Loucy (cell line): ENCODE measurements at regions not wholly inside any gene's neighbourhood (a gene's known extent, or its start where the extent isn't known, plus 50 kb on each side); places are given as distances from the start of the nearest gene placed in this dataset.

Source experiments
- H2AFZ ChIP-seq: fragments of 200-600 bp; sonication (generic); 2 replicates; pipeline ENCODE4 v1.6.0; 2016; ENCODE audit warnings: antibody characterized with exemption, mild to moderate bottlenecking, low read length, moderate library complexity
- H3F3A ChIP-seq: fragments of 200-600 bp; 2 replicates; pipeline ENCODE4 v1.6.0; 2016; ENCODE audit warnings: antibody characterized with exemption, low read depth, mild to moderate bottlenecking
- H3K27me3 ChIP-seq: fragments of 200-600 bp; sonication (generic); 2 replicates; pipeline ENCODE4 v1.6.1; 2014; ENCODE audit warnings: low read length, mild to moderate bottlenecking; ENCODE audit not compliant: insufficient read depth, poor library complexity, severe bottlenecking
- H3K36me3 ChIP-seq: fragments of 200-600 bp; sonication (generic); 2 replicates; pipeline ENCODE4 v1.6.1; 2016; ENCODE audit warnings: low read length; ENCODE audit not compliant: insufficient read depth
- H3K4me1 ChIP-seq: fragments of 200-600 bp; sonication (generic); 2 replicates; pipeline ENCODE4 v1.5.1; 2014; ENCODE audit warnings: low read length, mild to moderate bottlenecking; ENCODE audit not compliant: insufficient read depth, poor library complexity, severe bottlenecking
- H3K4me2 ChIP-seq: fragments of 200-600 bp; sonication (generic); 2 replicates; pipeline ENCODE4 v1.6.0; 2014; ENCODE audit warnings: antibody characterized with exemption, low read length, low read depth, mild to moderate bottlenecking; ENCODE audit not compliant: poor library complexity, severe bottlenecking
- H3K4me3 ChIP-seq: fragments of 200-600 bp; sonication (generic); 2 replicates; pipeline ENCODE4 v1.5.1; 2014; ENCODE audit warnings: low read length, mild to moderate bottlenecking, mixed read lengths; ENCODE audit not compliant: poor library complexity, severe bottlenecking
- H3K79me2 ChIP-seq: fragments of 200-600 bp; sonication (generic); 2 replicates; pipeline ENCODE4 v1.6.1; 2014; ENCODE audit warnings: low read length; ENCODE audit not compliant: insufficient read depth
- H3K9ac ChIP-seq: fragments of 200-600 bp; sonication (generic); 2 replicates; pipeline ENCODE4 v1.6.0; 2014; ENCODE audit warnings: mild to moderate bottlenecking, low read depth, low read length, moderate library complexity; ENCODE audit not compliant: poor library complexity, severe bottlenecking
- H3K9me2 ChIP-seq: fragments of 200-600 bp; sonication (generic); replicated peaks from 2 replicates; pipeline ENCODE4 v1.6.1; 2016; ENCODE audit warnings: low read depth, low read length, mixed read lengths
- H3K9me3 ChIP-seq: fragments of 200-600 bp; sonication (generic); 2 replicates; pipeline ENCODE4 v1.6.1; 2014; ENCODE audit warnings: mild to moderate bottlenecking, antibody characterized with exemption, low read length, low read depth; ENCODE audit not compliant: insufficient read depth
- H4K20me1 ChIP-seq: fragments of 200-600 bp; sonication (generic); 2 replicates; pipeline ENCODE4 v1.6.0; 2014; ENCODE audit warnings: antibody characterized with exemption, low read length, mild to moderate bottlenecking; ENCODE audit not compliant: insufficient read depth, poor library complexity, severe bottlenecking
- CTCF ChIP-seq: fragments of 200-600 bp; sonication (generic); conservative IDR thresholded peaks from 2 replicates; pipeline ENCODE4 v1.5.1; 2014; ENCODE audit warnings: mild to moderate bottlenecking, antibody characterized with exemption, low read length
- EZH2phosphoT487 ChIP-seq: fragments of 200-600 bp; IDR thresholded peaks from 2 replicates; pipeline ENCODE4 v1.6.1; 2018; ENCODE audit warnings: antibody characterized with exemption, mild to moderate bottlenecking, moderate library complexity, borderline replicate concordance

- Histone ChIP-seq H3K27me3 (no peaks in the 10 kb centered on the region), H3K4me3 (no peak overlapping the region), H2AFZ (0 out of 2 replicates have a peak overlapping the region, but pooled peaks have one; percentile 19), H3K9me3 (no peaks in the 10 kb centered on the region), H3K4me1 (peaks cover 47% of the 10 kb centered on the region), H3K9me2 (no peaks in the 10 kb centered on the region), H3K4me2 (peak overlapping the region; percentile 58), H4K20me1 (no peaks in the 10 kb centered on the region), H3K9ac (peak overlapping the region; percentile 24), H3F3A (no peaks in the 10 kb centered on the region), H3K36me3 (no peaks in the 10 kb centered on the region), H3K79me2 (no peaks in the 10 kb centered on the region)
- no peak for TF ChIP-seq EZH2phosphoT487
Observed at GRCh38 chr5:123814801-123815470, 303.0 kb downstream of the CSNK1G3 start.

GRCh38 chr5:123813937-123814624 lies 302.1 kb downstream of the CSNK1G3 start:
- H3K9me2 ChIP-seq, result no peaks in the 10 kb centered on the region
- no peaks in the 10 kb centered on the region for H3K79me2 ChIP-seq
- no peak overlapping the region for H2AFZ ChIP-seq
- H3K9me3 ChIP-seq, result no peaks in the 10 kb centered on the region
- H3K27me3 ChIP-seq, result no peaks in the 10 kb centered on the region
- H3K4me2 ChIP-seq, result peak overlapping the region; percentile 58
- H3K4me1 ChIP-seq, result peaks cover 47% of the 10 kb centered on the region
- no peaks in the 10 kb centered on the region for H3K36me3 ChIP-seq
- TF ChIP-seq CTCF, result no peak
- no peak for TF ChIP-seq EZH2phosphoT487
- no peaks in the 10 kb centered on the region for H3F3A ChIP-seq
- H3K4me3 ChIP-seq, result peak overlapping the region; percentile 24
- H3K9ac ChIP-seq, result peak overlapping the region; percentile 24
- H4K20me1 ChIP-seq, result no peaks in the 10 kb centered on the region

- H3K79me2 ChIP-seq, result no peaks in the 10 kb centered on the region
- no peak for TF ChIP-seq CTCF
- TF ChIP-seq EZH2phosphoT487, result no peak
- H3K27me3 ChIP-seq, result no peaks in the 10 kb centered on the region
- H3K36me3 ChIP-seq, result no peaks in the 10 kb centered on the region
- H3F3A ChIP-seq, result no peaks in the 10 kb centered on the region
- H2AFZ ChIP-seq, result no peak overlapping the region
- no peaks in the 10 kb centered on the region for H3K9me3 ChIP-seq
- H3K4me3 ChIP-seq, result no peak overlapping the region
- H4K20me1 ChIP-seq, result no peaks in the 10 kb centered on the region
- no peak overlapping the region for H3K9ac ChIP-seq
- H3K4me1 ChIP-seq, result peaks cover 47% of the 10 kb centered on the region
- H3K4me2 ChIP-seq, result peak overlapping the region; percentile 58
- H3K9me2 ChIP-seq, result no peaks in the 10 kb centered on the region
Observed at GRCh38 chr5:123813264-123813663, 301.3 kb downstream of the CSNK1G3 start.

- no peak overlapping the region for H3K4me2 ChIP-seq
- H3F3A ChIP-seq, result no peaks in the 10 kb centered on the region
- no peaks in the 10 kb centered on the region for H3K27me3 ChIP-seq
- H3K9ac ChIP-seq, result no peak overlapping the region
- H4K20me1 ChIP-seq, result no peaks in the 10 kb centered on the region
- no peaks in the 10 kb centered on the region for H3K9me2 ChIP-seq
- no peaks in the 10 kb centered on the region for H3K79me2 ChIP-seq
- no peaks in the 10 kb centered on the region for H3K36me3 ChIP-seq
- H3K4me1 ChIP-seq, result peaks cover 47% of the 10 kb centered on the region
- H3K9me3 ChIP-seq, result no peaks in the 10 kb centered on the region
- H2AFZ ChIP-seq, result no peak overlapping the region
- TF ChIP-seq EZH2phosphoT487 (no peak), CTCF (no peak)
- H3K4me3 ChIP-seq, result no peak overlapping the region
Observed at GRCh38 chr5:123811831-123812230, 299.9 kb downstream of the CSNK1G3 start.
